H9 (cell line): ENCODE measurements at regions not wholly inside any gene's neighbourhood (a gene's known extent, or its start where the extent isn't known, plus 50 kb on each side); places are given as distances from the start of the nearest gene placed in this dataset.
"Not testable (repeated sequence)": the region's sequence is repeated elsewhere in the genome, so short reads cannot be mapped to it uniquely, and the experiment has no call there.

Experiments
- DNase-seq: peaks from one replicate; pipeline ENCODE4 v3.0.0-alpha.2; 2017
- H2AFZ ChIP-seq: one replicate; pipeline ENCODE4 v1.6.1; 2013; ENCODE audit warnings: mild to moderate bottlenecking, low read length, control low read depth, moderate library complexity
- H2AK5ac ChIP-seq: 2 replicates; pipeline ENCODE4 v1.6.1; 2013; ENCODE audit warnings: low read length, control low read depth, mixed read lengths; ENCODE audit not compliant: insufficient read length
- H2BK120ac ChIP-seq: one replicate; pipeline ENCODE4 v1.6.1; 2013; ENCODE audit warnings: low read depth, mild to moderate bottlenecking, low read length, control low read depth, inconsistent platforms; ENCODE audit not compliant: poor library complexity, severe bottlenecking
- H2BK12ac ChIP-seq: 2 replicates; pipeline ENCODE4 v1.6.1; 2013; ENCODE audit warnings: low read length, control low read depth, mixed read lengths, low read depth; ENCODE audit not compliant: insufficient read length
- H2BK15ac ChIP-seq: 2 replicates; pipeline ENCODE4 v1.6.1; 2013; ENCODE audit warnings: low read depth, low read length, control low read depth
- H2BK20ac ChIP-seq: one replicate; pipeline ENCODE4 v1.6.1; 2013; ENCODE audit warnings: low read depth, mild to moderate bottlenecking, low read length, control low read depth, inconsistent platforms; ENCODE audit not compliant: poor library complexity, severe bottlenecking
- H2BK5ac ChIP-seq: 2 replicates; pipeline ENCODE4 v1.6.1; 2013; ENCODE audit warnings: low read length, control low read depth, mixed read lengths; ENCODE audit not compliant: insufficient read length
- H3K14ac ChIP-seq: 2 replicates; pipeline ENCODE4 v1.6.1; 2013; ENCODE audit warnings: low read length, control low read depth; ENCODE audit not compliant: insufficient read depth
- H3K18ac ChIP-seq: 2 replicates; pipeline ENCODE4 v1.6.1; 2013; ENCODE audit warnings: low read depth, mild to moderate bottlenecking, mixed read lengths, low read length, control low read depth; ENCODE audit not compliant: insufficient read length
- H3K23ac ChIP-seq: 2 replicates; pipeline ENCODE4 v1.6.1; 2013; ENCODE audit warnings: low read length, control low read depth, mixed read lengths, low read depth; ENCODE audit not compliant: insufficient read length
- H3K23me2 ChIP-seq: 2 replicates; pipeline ENCODE4 v1.6.1; 2013; ENCODE audit warnings: low read depth, mild to moderate bottlenecking, mixed read lengths, low read length, control low read depth; ENCODE audit not compliant: insufficient read length, poor library complexity, severe bottlenecking
- H3K27ac ChIP-seq: 2 replicates; pipeline ENCODE4 v1.5.1; 2013; ENCODE audit warnings: low read length, control low read depth, mixed read lengths, low read depth; ENCODE audit not compliant: insufficient read length
- H3K27me3 ChIP-seq: 2 replicates; pipeline ENCODE4 v1.6.1; 2013; ENCODE audit warnings: low read length, control low read depth, inconsistent platforms; ENCODE audit not compliant: insufficient read depth
- H3K4ac ChIP-seq: 2 replicates; pipeline ENCODE4 v1.6.1; 2013; ENCODE audit warnings: low read depth, mild to moderate bottlenecking, control low read depth, inconsistent platforms, low read length, moderate library complexity
- H3K4me1 ChIP-seq: 2 replicates; pipeline ENCODE4 v1.6.1; 2013; ENCODE audit warnings: low read length, control low read depth, inconsistent platforms; ENCODE audit not compliant: insufficient read depth
- H3K4me2 ChIP-seq: 2 replicates; pipeline ENCODE4 v1.6.1; 2013; ENCODE audit warnings: low read length, control low read depth, mixed read lengths; ENCODE audit not compliant: insufficient read length, insufficient read depth
- H3K56ac ChIP-seq: 2 replicates; pipeline ENCODE4 v1.6.1; 2013; ENCODE audit warnings: low read depth, mild to moderate bottlenecking, mixed read lengths, low read length, control low read depth; ENCODE audit not compliant: insufficient read length
- H3K79me1 ChIP-seq: 2 replicates; pipeline ENCODE4 v1.6.1; 2013; ENCODE audit warnings: low read depth, mild to moderate bottlenecking, moderate library complexity, low read length, control low read depth, inconsistent platforms; ENCODE audit not compliant: insufficient read depth, poor library complexity, severe bottlenecking
- H3K79me2 ChIP-seq: 2 replicates; pipeline ENCODE4 v1.6.1; 2013; ENCODE audit warnings: low read length, control low read depth, inconsistent platforms; ENCODE audit not compliant: insufficient read depth
- H3K9ac ChIP-seq: 2 replicates; pipeline ENCODE4 v1.6.1; 2013; ENCODE audit warnings: low read length, control low read depth, mixed read lengths; ENCODE audit not compliant: insufficient read length; ENCODE audit errors: extremely low read depth
- H3K9me3 ChIP-seq: one replicate; pipeline ENCODE4 v1.6.1; 2013; ENCODE audit warnings: low read depth, low read length, inconsistent platforms; ENCODE audit not compliant: control insufficient read depth
- H3T11ph ChIP-seq: one replicate; pipeline ENCODE4 v1.6.1; 2013; ENCODE audit warnings: mild to moderate bottlenecking, low read length, control low read depth, inconsistent platforms
- H4K20me1 ChIP-seq: one replicate; pipeline ENCODE4 v1.6.1; 2013; ENCODE audit not compliant: control insufficient read depth, insufficient read length, insufficient read depth
- H4K5ac ChIP-seq: 2 replicates; pipeline ENCODE4 v1.6.1; 2013; ENCODE audit warnings: low read depth, mild to moderate bottlenecking, mixed read lengths, low read length, control low read depth; ENCODE audit not compliant: insufficient read length
- H4K8ac ChIP-seq: replicated peaks from 2 replicates; pipeline ENCODE4 v1.6.1; 2013; ENCODE audit warnings: low read length, control low read depth, mixed read lengths, low read depth; ENCODE audit not compliant: insufficient read length
- H4K91ac ChIP-seq: 2 replicates; pipeline ENCODE4 v1.6.1; 2013; ENCODE audit warnings: low read depth, mild to moderate bottlenecking, moderate library complexity, mixed read lengths, low read length, control low read depth; ENCODE audit not compliant: insufficient read length
- H3K27ac Mint-ChIP-seq, 3 experiments: 2 replicates in 2 of 3; 3 replicates in 1 of 3; pipeline ENCODE4 v1.8.0; 2020 to 2021; ENCODE audit warnings: mixed read lengths in 3 of 3, mild to moderate bottlenecking in 1 of 3, moderate library complexity in 1 of 3
- H3K27me3 Mint-ChIP-seq: 2 replicates; pipeline ENCODE4 v1.8.0; 2021; ENCODE audit warnings: low read depth, mild to moderate bottlenecking, moderate library complexity, mixed read lengths
- H3K36me3 Mint-ChIP-seq, 3 experiments: 2 replicates in 2 of 3; 3 replicates in 1 of 3; pipeline ENCODE4 v1.8.0; 2020 to 2021; ENCODE audit warnings: low read depth in 3 of 3, mixed read lengths in 3 of 3; ENCODE audit not compliant: insufficient read depth in 1 of 3
- H3K4me1 Mint-ChIP-seq, 2 experiments: 2 replicates each; pipeline ENCODE4 v1.8.0; 2020; ENCODE audit warnings: mixed read lengths in 2 of 2
- H3K4me3 Mint-ChIP-seq, 2 experiments: 2 replicates in 1 of 2; 3 replicates in 1 of 2; pipeline ENCODE4 v1.8.0; 2020 to 2021; ENCODE audit warnings: mild to moderate bottlenecking in 2 of 2, mixed read lengths in 2 of 2, moderate library complexity in 1 of 2
- H3K9me3 Mint-ChIP-seq, 2 experiments: 2 replicates in 1 of 2; 3 replicates in 1 of 2; pipeline ENCODE4 v1.8.0; 2020; ENCODE audit warnings: mild to moderate bottlenecking in 2 of 2, mixed read lengths in 2 of 2, moderate library complexity in 1 of 2
- CTCF ChIP-seq: fragments of 200-600 bp; sonication (generic); conservative IDR thresholded peaks from 3 replicates; pipeline ENCODE4 v1.8.0; 2021; ENCODE audit warnings: antibody characterized with exemption, mild to moderate bottlenecking
- WGBS: extraction: QIAGEN DNeasy Blood & Tissue Kit; methylation state at CpG from one replicate; pipeline ENCODE4 v1.1.7; 2013; ENCODE audit warnings: missing lambda C conversion rate, low lambda C conversion rate, mixed read lengths; ENCODE audit not compliant: insufficient read length; ENCODE audit errors: extremely low coverage; 5-methylcytosine and 5-hydroxymethylcytosine counted together

GRCh38 chr4:3949916-3950315, 183.7 kb downstream of the ADRA2C start:
- not testable (repeated sequence) for H2BK15ac ChIP-seq, H4K8ac ChIP-seq, H3K27me3 Mint-ChIP-seq, H3K18ac ChIP-seq, H2BK5ac ChIP-seq, H3K79me1 ChIP-seq, H2AFZ ChIP-seq, H3K9ac ChIP-seq, H3K23me2 ChIP-seq, H3T11ph ChIP-seq, H3K4me2 ChIP-seq, H3K9me3 ChIP-seq, H2BK12ac ChIP-seq, H3K4ac ChIP-seq, H3K4me1 ChIP-seq, H3K14ac ChIP-seq, H4K20me1 ChIP-seq, H3K79me2 ChIP-seq, H3K56ac ChIP-seq, H4K5ac ChIP-seq, H3K27me3 ChIP-seq, H2AK5ac ChIP-seq, H4K91ac ChIP-seq, H3K27ac ChIP-seq, H3K9me3 Mint-ChIP-seq, H2BK120ac ChIP-seq, H3K23ac ChIP-seq, H3K27ac Mint-ChIP-seq, H2BK20ac ChIP-seq
- Mint-ChIP-seq H3K36me3 (peaks cover 9 to 12% (median 11%) of the 10 kb centered on the region in 3 experiments; a peak in 4 of 7 replicates), H3K4me3 (0 out of 5 replicates have a peak overlapping the region, but pooled peaks of 1 of the 2 experiments have one; percentile 48), H3K4me1 (peaks cover 17 to 22% of the 10 kb centered on the region in 2 experiments)
- TF ChIP-seq CTCF = peak; percentile 65
- peak; percentile 74 for DNase-seq
- no CpG with 5 or more reads among the region's 5 CpGs for WGBS

GRCh38 chr4:3952443-3953139, 186.4 kb downstream of the ADRA2C start:
- H2BK20ac ChIP-seq, H3K79me2 ChIP-seq, H2BK12ac ChIP-seq, H3K36me3 Mint-ChIP-seq, H3K27me3 ChIP-seq, H3K9me3 ChIP-seq, H3K23me2 ChIP-seq, H3K9ac ChIP-seq, H4K8ac ChIP-seq, H3K23ac ChIP-seq, H3K14ac ChIP-seq, H3K4ac ChIP-seq, H3K27me3 Mint-ChIP-seq, H2AFZ ChIP-seq, H4K20me1 ChIP-seq, H3K27ac ChIP-seq, H4K91ac ChIP-seq, DNase-seq, H3K4me1 ChIP-seq, H3K4me2 ChIP-seq, H2BK5ac ChIP-seq, H2AK5ac ChIP-seq, H3T11ph ChIP-seq, H3K56ac ChIP-seq, H3K18ac ChIP-seq, H3K79me1 ChIP-seq, H2BK15ac ChIP-seq, H4K5ac ChIP-seq, H3K9me3 Mint-ChIP-seq, H2BK120ac ChIP-seq: not testable (repeated sequence)
- peak overlapping the region in 1 of 3 experiments; percentile 60; a peak in 1 of 7 replicates for H3K27ac Mint-ChIP-seq
- H3K4me3 Mint-ChIP-seq = peak overlapping the region in 1 of 2 experiments; percentile 55; a peak in 1 of 5 replicates
- WGBS = no CpG with 5 or more reads among the region's 9 CpGs
- peaks cover 24 to 28% of the 10 kb centered on the region in 2 experiments for H3K4me1 Mint-ChIP-seq
